ENCODE measurements at regions not wholly inside any gene's neighbourhood (a gene's known extent, or its start where the extent isn't known, plus 50 kb on each side); places are given as distances from the start of the nearest gene placed in this dataset.

DNA sequence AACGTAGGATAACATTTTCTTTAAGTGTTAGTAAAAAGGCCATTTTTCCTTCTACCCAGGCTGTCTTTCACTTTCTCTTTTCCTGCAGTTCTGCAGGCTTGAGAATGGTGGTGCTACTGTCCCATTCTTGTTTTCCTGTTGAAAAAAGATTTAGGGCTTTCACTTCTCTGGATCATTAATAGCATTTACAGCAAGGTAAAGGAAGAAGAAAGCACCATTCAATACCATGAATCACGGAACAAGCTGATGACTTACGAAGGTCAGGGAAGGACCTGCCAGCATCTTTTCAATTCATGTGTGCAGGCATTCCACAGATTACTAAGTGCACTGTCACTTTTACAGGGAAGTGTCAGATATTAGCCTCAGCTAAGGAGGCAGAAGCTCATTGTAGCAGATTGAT is 292.8 kb downstream of the YTHDC2 start:
- DNase-seq = peak; percentile 2 to 15

DNA sequence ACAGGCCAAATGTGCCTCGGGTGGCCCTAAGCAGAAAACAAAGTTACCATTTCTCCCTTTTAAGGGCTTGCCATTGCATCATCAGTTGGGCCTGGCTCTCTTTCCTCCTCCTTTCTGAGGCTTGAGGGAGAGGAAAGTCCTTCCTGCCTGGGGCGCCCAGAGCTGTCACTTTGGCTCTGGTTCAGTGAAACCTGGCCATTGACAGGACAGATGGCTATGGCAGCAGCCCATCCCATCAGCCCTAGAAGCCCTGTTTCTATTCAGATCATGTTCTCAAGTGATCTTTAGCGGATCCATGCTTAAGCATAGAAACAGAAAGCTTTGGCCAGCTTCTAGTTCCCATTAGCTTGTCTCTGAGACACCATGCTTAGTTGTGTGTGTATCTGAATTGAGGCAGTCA is 293.4 kb downstream of the YTHDC2 start:
- DNase-seq = no peak

DNA sequence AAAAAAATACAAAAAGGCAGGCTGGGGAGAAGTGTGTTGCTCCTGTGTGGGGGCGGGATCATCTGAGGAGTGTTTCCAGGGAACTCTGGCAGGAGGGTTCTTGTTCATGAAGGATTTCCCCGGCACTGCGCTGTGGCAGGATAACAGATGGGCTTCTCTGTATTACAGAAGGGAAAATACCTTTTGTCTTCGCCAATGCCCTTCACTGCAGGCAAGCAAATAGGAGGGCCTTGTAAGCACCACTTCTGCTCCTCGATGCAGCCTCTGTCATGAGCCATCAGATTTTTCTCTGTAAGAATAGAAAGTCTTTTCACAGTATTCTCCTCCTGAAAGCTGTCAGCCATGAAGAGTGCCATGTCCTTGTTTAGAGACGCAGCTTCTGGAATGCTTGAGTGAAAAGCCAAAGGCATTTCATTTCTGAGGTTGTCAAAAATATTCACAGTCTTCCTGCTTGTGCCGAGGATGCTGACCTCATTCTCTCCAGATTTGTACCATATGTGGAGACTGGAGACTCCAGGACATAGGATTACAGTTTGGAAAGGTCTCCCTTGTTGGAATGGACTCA is 294.0 kb downstream of the YTHDC2 start:
- DNase-seq = no peak

DNA sequence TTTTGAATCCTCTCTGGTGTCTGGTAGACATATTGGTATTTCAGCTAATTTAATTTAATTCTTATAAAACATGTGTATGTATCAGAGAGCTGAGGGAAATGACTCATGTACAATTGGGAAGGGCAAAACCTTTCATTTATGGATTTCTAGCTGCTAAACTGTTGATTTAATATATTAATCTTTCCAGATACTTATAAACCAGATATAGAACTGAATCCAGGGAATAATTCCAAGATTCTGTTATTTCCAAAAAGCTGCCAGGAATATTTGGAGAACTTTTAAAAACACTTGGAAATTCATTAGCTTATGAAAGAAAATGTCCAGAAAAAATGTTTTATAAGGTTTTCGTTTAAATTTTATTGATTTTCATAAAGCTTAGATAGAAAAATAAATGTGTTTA is 295.5 kb downstream of the YTHDC2 start:
- no peak for DNase-seq

DNA sequence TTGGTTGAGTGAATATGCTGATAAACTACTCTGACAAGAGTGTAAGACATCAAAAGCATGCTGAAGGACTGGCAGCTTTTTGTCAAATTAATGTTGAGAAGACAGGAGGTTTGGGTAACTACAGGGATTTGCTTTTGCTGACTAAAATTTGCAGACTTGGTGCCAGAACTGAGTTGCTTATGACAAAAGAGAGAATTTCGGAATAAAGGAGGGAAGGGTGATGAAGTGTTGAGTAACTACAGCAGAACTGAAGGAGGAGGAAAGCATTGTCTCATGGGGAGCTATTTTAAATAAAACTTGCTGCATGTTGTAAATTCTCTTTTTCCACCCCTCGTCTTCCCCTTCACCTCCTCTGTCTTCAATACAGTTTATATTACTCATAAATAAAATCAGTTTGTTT is 296.1 kb downstream of the YTHDC2 start:
- DNase-seq = no peak

DNA sequence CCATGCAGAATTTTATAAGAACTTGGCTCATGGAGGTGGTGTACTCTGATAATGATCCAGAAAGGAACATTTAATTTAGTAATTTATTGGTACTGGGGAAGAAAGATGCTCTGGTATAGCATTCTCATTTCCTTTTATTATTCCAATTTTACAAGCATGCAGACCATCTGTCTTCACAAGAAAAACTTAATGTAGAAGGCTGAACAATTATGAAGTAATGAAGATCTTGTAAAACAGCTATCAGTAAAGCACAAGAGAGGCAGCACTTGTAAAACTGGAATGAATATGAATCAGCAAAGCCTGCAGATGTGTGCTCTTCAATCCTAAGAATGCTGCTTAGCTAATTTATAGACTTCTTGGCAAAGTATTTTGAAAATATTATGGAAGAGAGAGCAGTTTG is 300.0 kb downstream of the YTHDC2 start:
- DNase-seq = no peak

DNA sequence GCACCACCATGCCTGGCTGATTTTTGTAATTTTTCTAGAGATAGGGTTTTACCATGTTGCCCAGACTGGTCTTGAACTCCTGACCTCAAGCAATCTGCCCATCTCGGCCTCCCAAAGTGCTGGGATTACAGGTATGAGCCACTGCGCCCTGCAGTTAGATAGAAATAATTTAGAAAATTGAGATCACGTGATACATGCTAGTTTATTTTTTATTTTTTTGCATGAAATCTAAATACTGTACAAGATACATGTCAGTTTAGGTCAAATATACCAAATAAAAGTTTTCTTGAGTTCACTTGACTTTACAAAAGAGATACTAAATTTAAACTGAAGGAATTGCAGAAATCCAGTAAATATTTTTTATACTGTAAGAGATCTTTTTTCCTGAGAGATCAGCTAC is 304.2 kb downstream of the YTHDC2 start:
- no peak for DNase-seq

DNA sequence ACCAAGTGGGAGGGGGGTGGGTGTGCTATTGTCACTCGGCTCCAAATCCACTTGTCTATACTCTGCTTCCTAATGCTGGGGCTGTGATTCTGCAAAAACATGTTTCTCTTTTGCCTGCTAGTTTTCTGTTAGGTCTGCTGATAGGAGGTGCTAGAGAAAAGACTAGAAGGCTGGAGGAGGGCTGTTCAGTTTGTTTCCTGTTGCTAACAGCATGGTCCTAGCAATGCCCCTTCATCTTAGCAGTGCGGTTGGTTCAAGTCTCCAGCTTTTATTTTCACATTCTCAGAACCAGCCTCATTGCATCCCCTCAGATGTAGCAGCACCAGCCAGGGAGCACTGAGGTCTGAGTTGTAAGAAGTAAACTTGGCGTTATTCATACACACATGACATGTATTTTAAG is 310.2 kb downstream of the YTHDC2 start:
- DNase-seq = no peak

DNA sequence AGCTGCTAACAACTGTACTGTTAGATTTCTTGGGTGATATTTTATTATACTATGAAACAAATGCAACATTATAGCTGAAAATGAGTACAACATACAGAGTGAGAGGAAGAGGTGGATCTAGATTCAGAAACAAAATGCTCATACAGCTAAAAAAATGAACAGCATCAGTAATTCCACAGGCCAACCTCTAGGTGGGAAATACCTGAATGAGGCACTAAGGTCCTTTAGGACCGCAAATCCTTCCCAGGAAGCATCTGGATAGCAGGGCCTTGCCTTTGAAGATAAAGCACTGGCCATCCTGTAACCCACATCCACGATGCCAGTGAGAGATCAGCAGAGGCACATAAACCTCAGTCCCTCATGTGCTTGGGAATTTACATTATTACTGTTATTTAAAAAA is 310.8 kb downstream of the YTHDC2 start:
- no peak for DNase-seq

DNA sequence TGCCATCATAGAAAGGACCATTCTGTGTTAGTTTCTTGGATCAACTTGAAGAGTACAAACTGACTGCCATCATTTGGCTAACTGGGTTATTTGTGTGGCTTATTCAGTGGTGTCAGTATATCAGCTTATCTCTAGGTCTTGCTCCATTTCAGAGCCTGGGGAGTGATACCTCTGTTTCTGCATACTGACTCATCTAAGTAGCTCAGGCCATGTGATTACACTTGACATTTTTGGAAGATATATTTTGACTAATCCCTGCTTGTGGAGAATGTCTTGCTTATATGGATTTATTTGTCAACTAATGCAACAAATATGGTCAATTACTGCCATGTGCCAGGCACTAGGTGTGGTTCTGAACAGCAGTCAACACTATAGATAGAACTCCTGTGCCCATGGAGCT is 311.7 kb downstream of the YTHDC2 start:
- no peak for DNase-seq

DNA sequence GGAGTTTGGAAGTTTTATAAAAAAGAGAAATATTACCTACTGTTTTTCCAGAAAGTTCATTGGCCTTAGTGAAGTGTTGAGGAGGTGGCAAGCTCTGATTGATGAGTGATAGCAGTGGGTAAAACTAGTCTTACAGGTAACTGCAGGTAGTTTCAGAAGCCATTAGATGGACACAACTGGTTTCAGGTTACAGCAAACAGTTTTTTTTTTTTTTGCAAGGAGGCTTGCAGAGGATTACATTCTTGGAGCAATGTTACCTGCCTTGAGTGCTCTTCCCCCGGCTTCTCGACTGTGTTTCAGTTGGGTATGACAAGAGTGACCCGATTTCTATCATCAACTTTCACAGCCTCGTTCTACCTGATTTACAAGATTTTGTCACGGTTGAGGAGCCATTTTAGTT is 333.4 kb downstream of the YTHDC2 start:
- DNase-seq = no peak

DNA sequence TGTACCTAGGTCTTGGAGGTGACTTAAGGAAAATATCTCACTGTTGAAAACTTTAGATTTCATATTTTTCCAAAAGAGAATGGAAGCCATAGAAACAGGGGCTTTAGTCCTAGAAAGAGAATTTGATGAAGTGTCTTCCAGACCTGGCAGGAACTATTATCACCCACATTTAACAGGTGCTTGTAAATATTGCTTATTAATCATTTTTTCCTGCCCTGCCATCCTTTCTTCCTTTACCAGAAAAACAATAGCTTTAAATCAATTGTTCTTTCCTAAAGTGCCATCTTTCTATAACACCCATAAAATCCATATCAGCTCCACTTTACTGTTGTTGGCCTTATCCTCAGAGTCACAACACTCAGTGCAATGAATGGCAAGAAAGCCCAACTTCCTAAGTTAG is 350.9 kb downstream of the YTHDC2 start:
- DNase-seq = no peak

DNA sequence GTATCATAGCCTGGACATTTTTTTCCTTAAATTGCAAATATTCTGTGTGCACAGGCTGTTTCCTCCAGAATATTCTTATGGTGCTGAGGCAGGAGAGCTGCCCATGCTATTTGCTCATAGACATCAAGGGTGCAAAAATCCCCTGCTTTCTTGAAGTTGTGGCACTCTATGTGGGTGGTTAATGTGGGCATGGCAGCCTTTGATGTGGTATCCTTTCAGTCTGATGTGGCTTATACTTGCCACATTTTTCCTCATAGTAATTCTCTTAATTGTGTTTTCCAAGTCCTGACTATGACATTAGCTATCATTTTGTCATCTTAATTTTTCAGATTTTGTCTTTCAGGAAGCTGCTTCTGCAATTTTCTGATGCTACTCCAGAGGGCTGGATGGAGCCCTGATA is 353.3 kb downstream of the YTHDC2 start:
- DNase-seq = no peak

DNA sequence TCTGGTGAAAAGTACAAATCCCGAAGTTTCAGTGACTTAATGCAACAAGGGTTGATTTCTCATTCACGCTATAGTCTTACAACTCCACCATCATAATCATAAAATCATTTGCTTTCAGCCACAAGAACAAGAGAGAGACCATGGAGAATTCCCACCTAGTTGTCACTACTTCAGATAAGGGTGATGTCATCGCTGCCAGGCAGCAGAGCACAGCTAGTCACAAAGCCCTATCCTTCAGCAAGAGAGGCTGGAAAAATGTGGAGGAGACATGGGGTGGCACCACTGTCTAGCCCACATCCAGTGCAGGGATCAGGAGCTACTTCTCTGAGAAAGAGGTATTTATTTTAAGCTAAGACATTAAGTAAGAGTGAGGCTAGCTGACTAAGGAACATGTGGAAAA is 356.1 kb downstream of the YTHDC2 start:
- DNase-seq = no peak

DNA sequence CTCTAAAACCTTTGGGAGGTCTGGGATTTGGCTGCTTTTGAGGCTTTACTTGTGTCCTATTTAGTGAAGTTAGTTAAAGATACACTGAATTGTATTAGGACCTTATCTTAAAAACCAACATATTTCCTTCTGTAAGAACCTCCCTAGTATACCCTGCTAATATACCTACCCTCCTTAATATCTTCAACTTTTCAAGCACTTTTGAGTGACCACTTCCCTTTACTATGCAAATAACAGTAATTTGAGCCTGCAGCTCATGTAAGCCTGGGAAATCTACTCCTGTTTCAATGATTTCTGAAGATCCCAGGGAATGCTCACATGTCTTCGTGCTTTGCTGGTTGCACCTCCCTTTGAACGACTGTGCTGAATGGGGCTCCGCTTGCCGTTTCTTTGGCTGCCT is 358.5 kb downstream of the YTHDC2 start:
- DNase-seq = no peak

DNA sequence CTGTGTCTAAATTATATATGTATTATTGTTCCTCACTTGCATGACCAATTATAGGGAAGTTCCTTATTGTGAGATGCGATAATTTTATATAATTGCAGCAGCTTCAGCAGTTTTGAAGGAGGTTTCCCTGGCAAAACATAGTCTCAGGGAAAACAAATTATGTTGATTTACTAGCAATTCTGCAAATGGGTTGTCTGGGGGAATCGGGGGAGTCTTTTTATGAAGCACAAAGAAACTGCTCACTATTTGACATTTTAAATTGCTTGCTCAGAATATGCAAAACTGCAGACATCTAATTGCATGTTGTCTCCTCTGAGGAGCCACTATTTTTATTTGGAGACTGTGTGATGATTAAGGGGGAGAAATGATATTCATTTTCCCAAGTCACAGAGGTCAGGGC is 361.6 kb downstream of the YTHDC2 start:
- peak; percentile 52 to 75 for DNase-seq

DNA sequence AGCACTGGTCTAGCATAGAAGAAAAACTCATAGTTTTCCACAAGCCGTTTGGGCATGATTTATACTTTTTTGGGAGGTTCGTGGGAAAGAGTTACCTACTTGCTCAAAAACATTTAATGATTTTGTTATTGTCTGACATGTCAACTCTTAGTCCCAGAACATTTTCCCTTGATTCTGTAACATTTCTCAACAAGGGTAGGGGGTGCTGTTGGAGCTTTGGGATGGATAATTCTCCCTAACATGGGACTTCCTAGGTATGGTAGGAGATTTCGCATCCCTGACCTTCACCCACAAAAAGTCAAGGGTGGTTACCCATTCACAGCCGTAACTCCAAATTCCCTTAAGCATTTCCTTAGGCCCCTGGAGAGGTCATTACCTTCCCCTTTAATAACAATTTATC is 378.0 kb downstream of the YTHDC2 start:
- no peak for DNase-seq

DNA sequence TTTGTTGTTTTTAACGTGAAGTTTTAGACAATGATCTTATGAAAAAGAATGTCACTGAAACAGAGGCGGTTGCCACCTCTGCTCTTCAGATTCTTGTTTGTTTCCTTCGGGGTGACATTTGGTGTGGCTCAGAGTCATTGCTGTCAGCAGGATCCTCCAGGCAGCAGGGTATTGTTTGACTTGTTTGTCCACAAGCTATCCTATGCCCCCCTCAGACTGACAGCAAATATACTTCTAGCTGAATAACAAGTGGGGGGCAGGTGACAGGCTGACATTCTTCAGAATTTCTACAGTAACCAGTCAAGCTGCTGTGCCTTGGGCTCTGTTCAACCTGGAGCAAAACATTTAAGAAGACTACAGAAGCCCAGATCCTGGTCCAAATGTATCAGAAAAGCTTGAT is 383.3 kb downstream of the YTHDC2 start:
- DNase-seq = peak in 1 of 2 experiments; percentile 16

DNA sequence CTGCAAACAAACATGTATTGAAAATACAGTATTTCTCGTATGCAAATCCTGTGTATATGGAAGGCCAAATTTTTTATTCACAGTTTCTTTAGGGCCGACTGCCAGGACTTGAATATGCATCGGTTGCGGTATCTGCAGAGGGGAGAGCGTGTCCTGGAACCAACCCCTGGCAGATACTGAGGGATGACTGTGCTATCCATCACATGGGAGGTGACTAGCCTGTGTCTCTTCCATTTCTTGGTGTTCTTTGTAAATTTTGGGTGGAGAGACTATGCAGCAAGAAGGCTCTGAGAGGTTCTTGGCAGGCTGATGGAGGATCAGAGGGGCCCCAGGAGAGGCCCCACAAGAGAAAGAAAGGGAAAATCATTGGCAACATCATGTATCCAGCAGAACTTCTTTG is 384.3 kb downstream of the YTHDC2 start:
- no peak for DNase-seq

DNA sequence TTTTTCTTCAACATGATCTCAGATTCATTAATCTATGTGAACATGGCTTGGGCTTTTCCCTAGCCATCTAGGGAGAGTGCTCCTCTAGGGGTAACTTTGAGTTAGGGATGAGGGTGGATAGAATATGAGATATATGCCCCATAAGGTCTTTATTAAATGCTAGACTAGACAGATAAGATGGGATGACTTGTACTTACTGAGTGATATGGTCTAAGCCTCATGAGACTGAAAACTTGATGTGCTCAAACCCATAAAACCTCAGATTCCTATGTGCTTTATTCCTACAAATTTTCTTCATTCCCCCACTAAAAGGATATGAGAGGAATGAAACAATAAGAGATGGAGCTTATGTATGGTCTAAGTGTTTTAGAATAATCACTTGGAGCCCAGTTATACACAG is 386.6 kb downstream of the YTHDC2 start:
- no peak for DNase-seq

DNA sequence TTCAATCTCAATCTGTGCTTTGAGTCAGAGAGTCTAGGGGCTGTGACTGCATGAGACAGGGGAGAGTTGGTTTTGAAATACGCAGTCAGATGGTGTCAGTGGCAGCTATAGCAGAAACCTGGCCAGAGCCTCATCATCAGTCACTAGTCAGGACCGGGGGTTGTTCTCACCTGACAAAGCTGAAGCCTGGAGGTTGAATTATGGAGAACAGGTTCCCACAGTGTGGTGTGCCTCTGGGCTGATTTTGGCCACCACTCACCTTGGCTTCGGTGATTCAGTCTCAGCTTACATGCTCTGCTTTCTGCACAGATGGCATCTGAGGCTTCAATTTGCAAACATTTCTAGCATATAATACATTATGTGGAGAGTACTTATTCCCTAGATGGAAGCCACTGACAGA is 387.3 kb downstream of the YTHDC2 start:
- no peak for DNase-seq

DNA sequence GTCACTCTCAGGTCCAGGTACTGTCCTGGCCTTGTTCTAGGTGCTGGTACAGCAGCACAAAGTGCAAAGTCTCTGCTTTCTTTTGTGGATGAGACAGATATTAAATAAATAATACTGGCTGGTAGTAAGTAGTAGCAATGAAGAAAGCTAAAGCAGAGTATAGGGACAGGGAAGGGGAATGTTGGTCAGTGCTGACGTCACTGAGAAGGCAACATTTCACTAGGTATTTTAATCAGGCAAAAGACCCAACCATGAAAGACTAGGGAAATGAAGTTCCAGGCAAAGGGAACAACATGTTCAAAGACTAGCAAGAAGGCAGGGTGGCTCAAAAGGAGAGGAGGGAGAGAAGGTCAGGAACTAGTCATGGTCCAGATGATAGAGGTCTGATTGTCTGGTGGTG is 388.2 kb downstream of the YTHDC2 start:
- DNase-seq = no peak

DNA sequence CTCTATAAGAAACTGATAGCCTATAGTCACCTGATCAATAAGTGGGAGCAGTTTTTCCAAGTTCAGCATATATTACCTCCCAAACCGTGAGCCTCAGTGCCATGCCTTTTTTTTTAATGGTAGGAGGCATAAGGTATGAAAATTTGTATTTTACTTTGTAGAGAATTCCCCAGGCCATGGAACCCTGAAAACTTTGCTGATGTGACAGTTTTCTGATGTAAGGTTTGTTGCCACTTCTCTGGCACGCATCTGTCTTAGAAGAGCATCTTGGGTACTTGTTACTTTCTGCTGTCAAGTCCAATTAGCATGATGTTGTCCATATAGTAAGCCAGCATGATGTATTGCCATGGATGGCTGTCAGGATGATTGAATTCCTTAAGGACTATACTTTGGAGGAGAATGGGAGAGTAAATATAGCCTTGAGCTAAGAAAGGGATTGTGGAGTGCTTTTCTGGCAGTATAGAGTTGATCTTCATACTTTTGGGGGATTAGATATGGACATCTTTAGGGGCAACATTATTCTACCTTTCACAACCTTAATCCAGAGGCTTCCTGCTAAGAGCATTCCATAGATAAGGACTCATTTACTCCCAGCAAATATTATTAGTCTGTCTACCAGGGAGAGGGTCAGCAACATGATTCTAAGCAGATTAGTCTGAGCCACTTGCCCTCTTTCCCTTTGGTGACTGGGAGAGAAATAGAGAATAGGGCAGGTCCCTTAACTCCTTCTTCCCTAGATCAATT is 389.6 kb downstream of the YTHDC2 start:
- no peak for DNase-seq

DNA sequence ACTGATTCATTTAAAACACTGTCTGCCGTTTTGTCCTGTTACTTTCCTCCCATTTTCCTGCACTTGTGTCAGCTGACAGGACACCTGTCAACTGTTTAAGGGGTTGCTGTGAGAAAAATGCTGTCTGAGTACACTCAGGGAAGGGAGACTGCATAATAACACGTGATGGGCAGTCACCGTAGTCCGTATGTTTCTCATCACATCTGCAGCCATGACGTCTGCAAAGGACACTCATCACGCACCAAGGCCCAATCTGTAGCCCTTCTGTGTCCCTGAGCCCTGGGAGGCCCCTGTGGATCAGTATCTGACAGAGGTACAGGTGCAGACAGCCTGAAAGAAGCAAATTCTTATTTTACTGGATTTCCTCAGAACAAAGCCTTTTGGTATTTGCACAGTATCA is 396.3 kb downstream of the YTHDC2 start:
- peak; percentile 14 to 56 for DNase-seq

DNA sequence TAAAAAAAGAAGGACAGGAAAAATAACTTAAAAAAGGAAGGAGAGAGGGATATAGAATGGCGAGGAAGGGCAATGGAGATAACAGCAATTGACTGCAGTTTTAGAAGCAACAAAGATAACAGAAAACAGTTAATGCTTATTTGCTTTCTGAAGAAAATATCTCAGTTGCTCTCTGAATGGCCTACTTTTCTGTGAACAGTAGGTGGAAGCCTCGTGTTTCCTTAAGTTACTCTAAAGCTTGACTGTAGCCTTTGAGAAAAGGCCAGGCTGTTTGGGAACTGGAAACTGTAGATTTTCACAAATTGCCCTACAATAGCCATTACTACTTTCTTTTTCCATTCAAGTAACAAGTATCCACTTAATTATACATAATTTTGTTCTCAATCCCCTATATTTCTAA is 404.5 kb downstream of the YTHDC2 start:
- DNase-seq = no peak
